ENCODE measurements at regions not wholly inside any gene's neighbourhood (a gene's known extent, or its start where the extent isn't known, plus 50 kb on each side); places are given as distances from the start of the nearest gene placed in this dataset.

DNA sequence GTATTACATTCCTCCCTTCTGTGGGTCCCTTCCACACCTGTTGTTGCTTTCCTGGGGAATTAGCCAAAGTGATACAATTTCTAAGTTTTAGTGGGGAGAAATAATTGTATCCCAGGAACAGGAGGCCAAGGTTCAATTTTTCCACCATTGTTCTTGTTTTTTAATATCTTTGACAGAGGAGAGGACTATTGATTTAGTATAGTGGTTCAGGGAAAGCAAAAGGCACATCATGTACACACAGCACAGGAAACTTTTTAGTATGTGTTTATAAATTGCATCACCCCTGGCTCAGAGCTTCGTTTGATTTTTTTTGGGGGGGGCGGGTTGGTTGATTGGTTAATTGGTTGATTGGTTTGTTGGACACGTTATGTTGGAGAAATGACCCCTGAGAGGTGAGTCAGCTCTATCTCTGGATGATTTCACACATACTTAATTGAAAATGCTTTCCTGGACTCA is 431.6 kb downstream of the PID1 start:
- no peak overlapping the region for H3K4me3 ChIP-seq (ENCODE audit: low read depth, low read length)
- DNase-seq (ENCODE audit: low read depth), result no peak
- TF ChIP-seq, protein P1, sequence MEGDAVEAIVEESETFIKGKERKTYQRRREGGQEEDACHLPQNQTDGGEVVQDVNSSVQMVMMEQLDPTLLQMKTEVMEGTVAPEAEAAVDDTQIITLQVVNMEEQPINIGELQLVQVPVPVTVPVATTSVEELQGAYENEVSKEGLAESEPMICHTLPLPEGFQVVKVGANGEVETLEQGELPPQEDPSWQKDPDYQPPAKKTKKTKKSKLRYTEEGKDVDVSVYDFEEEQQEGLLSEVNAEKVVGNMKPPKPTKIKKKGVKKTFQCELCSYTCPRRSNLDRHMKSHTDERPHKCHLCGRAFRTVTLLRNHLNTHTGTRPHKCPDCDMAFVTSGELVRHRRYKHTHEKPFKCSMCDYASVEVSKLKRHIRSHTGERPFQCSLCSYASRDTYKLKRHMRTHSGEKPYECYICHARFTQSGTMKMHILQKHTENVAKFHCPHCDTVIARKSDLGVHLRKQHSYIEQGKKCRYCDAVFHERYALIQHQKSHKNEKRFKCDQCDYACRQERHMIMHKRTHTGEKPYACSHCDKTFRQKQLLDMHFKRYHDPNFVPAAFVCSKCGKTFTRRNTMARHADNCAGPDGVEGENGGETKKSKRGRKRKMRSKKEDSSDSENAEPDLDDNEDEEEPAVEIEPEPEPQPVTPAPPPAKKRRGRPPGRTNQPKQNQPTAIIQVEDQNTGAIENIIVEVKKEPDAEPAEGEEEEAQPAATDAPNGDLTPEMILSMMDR (IDR thresholded peaks at IDR 0.05; ENCODE audit: insufficient read depth, low read depth, low read length, missing control alignments), result no peak

- no peak for DNase-seq (ENCODE audit: low read depth)
- no peak overlapping the region for H3K4me3 ChIP-seq (ENCODE audit: low read depth, low read length)
- TF ChIP-seq, protein P1 (IDR thresholded peaks at IDR 0.05; ENCODE audit: insufficient read depth, low read depth, low read length, missing control alignments), result no peak
Observed at GRCh38 chr2:228838819-228839218, 432.3 kb downstream of the PID1 start.

DNA sequence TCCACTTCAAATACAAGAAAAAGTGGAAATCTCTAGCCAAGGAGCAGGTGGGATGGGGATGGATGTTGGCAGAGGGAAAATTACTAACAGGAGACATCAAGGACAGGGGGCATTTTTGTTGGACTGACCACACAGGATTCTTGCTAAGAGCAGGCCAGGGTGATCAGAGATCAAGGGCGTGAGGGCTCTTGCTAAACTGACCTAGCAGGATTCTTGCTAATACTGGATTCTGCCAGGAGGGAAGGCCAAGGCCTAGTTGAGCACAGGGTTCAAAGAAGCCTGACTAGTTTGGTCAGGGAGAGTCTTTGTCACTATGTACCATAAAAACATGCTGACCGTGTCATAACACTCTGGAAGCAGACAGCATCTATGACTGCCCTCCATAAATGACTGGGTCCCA is 442.7 kb downstream of the PID1 start:
- DNase-seq (ENCODE audit: low read depth), result no peak
- no peak overlapping the region for H3K4me3 ChIP-seq (ENCODE audit: low read depth, low read length)
- TF ChIP-seq, protein P1 (IDR thresholded peaks at IDR 0.05; ENCODE audit: insufficient read depth, low read depth, low read length, missing control alignments), result no peak

DNA sequence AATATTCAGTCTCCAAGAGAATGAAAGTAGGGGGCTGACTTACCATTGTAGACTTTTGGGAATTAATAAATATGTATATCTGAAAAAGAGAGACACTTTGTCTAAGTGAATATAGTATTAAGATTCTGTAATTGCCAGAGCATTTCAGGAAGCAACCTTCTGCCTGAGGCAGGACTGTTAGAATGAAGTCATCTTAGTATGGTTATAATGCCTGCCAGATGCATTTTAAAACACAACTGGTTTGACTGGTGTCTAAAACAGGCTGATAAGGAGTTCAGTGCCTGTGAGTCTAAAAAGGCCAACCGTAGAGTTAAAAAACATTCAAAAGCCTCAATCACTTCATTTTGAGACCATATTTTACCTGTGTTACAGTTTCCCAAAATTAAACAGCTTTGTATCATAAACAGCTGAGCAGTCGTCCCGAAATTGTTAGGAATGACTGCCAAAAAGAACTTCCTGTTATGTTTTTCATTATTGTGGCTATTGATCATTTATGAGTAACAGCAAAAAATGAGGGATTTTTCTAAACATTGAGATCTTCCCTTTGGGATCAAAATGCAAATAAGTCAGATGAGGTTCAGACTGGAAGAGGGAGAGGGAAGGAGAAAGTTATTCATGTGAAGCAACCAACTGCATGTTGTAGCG is 443.9 kb downstream of the PID1 start:
- DNase-seq (ENCODE audit: low read depth), result no peak
- TF ChIP-seq, protein P1 (IDR thresholded peaks at IDR 0.05; ENCODE audit: insufficient read depth, low read depth, low read length, missing control alignments), result no peak
- H3K4me3 ChIP-seq (ENCODE audit: low read depth, low read length), result no peak overlapping the region

DNA sequence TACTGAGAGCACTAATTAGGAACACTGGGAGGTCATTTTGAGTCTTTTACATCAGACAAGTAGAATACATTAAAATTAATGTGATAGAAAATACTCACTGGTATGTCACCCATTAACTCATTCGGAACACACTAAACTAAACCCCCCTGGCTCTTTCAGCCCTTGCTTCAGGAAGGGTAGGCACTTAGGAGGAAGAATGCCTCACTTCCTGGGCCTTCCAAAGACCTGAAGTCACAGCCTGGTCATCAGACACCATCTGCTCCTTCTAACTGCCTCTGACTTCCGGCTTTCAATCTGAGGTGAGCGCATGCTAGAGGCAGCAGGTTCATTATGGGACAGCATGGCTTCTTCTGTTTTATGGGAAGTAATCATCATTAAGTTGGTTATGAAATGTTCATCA is 451.4 kb downstream of the PID1 start:
- DNase-seq (ENCODE audit: low read depth), result no peak
- TF ChIP-seq, protein P1 (IDR thresholded peaks at IDR 0.05; ENCODE audit: insufficient read depth, low read depth, low read length, missing control alignments), result no peak
- H3K4me3 ChIP-seq (ENCODE audit: low read depth, low read length), result no peak overlapping the region

DNA sequence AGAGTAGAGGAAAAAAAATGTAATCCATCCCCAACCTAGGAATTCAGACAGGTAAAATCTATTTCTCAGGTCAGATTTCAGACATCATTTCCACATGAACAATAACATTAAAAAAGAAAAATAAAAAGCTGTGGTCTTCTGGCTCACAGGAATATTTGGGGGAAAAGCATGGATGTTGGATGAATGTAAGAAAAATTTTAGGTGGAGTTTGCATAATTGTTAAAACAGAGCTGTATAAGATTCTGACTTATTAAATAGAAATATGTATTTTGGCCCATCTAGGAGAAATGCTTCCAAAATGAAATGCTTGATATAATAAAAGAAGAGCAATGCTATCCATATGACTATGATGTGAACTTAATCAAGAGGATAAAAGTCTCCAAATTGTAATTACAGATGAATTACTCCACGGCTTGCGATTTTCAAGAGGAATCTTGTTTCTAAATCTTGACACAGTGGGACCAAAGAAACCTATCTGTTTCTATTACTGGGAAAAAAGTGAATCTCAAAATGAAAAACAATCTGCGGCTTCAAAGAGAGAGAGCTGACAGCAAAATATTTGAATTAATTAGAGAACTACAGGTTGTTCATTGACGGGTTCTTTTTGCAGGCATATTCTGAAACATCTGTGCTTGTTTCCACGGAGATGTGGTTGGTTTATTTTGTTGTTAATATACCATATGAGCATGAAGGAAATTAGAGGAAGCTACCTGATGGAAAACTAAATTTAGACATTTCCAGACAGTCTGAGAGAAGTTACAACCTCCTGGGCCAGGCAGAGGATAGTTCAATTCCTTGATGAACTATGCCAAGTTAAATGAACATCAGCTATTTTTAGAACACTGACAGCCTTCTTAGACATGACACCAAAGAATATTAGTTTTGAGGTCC is 468.7 kb downstream of the PID1 start:
- H3K4me3 ChIP-seq (ENCODE audit: low read depth, low read length), result no peak overlapping the region
- DNase-seq (ENCODE audit: low read depth), result no peak
- TF ChIP-seq, protein P1 (IDR thresholded peaks at IDR 0.05; ENCODE audit: insufficient read depth, low read depth, low read length, missing control alignments), result no peak

Measured in GM12865 (cell line).